GM21515 (cell line): ENCODE measurements at regions not wholly inside any gene's neighbourhood (a gene's known extent, or its start where the extent isn't known, plus 50 kb on each side); places are given as distances from the start of the nearest gene placed in this dataset.
"Not testable (repeated sequence)": the region's sequence is repeated elsewhere in the genome, so short reads cannot be mapped to it uniquely, and the experiment has no call there.

ENCODE experiments used
- ATAC-seq: cut with Tn5 transposase; IDR thresholded peaks from one replicate; pipeline ENCODE4 v1.9.1; 2021; ENCODE audit not compliant: unreplicated experiment

DNA sequence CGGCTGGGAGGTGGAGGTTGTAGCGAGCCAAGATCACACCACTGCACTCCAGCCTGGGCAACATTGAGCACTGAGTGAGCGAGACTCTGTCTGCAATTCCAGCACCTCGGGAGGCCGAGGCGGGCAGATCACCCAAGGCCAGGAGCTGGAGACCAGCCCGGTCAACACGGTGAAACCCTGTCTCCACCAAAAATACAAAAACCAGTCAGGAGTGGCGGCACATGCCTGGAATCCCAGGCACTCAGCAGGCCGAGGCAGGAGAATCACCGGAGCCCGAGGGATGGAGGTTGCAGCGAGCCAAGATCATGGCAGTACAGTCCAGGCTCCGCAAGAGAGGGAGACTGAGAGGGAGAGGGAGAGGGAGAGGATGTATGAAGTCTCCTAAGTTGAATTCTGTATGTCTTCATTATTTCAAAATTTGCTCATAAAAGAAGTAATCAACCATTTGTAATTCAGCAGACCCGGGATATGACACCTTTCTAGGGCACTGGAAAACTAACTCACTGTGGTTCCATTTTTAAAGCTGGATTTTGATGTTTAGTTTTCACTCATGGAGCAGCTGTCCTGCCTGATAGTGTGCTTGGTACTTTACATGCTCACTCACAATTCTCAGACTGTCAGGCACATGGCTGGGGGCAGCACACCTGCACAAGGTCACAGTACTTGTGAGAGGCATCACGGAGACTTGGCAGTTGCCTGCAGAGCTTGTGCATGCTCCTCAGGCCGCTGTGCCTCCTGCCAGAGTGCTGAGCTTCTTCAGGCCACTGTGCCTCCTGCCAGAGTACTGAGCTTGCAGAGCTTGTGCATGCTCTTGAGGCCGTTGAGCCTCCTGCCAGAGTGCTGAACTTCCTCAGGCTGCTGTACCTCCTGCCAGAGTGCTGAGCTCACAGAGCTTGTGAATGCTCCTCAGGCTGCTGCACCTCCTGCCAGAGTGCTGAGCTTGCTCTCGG, 106.2 kb downstream of the ERMARD start:
- no peak for ATAC-seq

DNA sequence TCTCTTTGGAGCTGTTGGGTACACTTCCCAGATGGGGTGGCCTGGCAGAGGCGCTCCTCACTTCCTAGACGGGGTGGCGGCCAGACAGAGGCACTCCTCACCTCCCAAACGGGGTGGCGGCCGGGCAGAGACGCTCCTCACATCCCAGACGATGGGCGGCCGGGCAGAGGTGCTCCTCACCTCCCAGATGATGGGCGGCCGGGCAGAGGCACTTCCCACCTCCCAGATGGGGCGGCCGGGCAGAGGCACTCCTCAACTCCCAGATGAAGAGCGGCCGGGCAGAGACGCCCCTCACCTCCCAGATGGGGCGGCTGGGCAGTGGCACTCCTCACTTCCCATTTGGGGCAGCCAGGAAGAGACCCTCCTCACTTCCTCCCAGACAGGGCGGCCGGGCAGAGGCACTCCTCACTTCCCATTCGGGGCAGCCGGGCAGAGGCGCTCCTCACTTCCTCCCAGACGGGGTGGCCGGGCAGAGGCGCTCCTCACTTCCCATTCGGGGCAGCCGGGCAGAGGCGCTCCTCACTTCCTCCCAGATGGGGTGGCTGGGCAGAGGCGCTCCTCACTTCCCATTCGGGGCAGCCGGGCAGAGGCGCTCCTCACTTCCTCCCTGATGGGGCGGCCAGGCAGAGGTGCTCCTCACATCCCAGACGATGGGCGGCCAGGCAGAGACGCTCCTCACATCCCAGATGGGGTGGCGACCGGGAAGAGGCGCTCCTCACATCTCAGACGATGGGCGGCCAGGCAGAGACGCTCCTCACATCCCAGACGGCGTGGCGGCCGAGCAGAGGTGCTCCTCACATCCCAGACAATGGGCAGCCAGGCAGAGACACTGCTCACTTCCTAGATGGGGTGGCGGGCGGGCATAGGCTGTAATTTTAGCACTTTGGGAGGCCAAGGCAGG, 105.3 kb downstream of the ERMARD start:
- not testable (repeated sequence) for ATAC-seq

DNA sequence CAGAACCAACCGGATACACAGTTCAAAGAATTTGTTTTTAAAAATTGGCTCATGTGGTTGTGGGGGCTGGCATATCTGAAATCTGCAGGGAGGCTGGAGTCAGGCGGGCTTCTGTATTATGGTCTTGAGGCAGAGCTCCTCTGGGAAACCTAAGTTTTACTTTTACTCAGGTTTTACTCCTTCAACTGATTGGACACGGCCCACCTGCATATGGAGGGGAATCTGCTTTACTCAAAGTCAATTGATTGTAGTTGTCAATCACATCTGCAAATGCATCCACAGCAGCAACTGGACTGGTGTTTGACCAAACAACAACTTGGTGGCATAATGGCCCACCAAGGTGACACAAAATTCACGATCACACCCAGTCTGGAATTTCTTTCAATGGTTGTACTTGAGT, 103.4 kb downstream of the ERMARD start:
- no peak for ATAC-seq

DNA sequence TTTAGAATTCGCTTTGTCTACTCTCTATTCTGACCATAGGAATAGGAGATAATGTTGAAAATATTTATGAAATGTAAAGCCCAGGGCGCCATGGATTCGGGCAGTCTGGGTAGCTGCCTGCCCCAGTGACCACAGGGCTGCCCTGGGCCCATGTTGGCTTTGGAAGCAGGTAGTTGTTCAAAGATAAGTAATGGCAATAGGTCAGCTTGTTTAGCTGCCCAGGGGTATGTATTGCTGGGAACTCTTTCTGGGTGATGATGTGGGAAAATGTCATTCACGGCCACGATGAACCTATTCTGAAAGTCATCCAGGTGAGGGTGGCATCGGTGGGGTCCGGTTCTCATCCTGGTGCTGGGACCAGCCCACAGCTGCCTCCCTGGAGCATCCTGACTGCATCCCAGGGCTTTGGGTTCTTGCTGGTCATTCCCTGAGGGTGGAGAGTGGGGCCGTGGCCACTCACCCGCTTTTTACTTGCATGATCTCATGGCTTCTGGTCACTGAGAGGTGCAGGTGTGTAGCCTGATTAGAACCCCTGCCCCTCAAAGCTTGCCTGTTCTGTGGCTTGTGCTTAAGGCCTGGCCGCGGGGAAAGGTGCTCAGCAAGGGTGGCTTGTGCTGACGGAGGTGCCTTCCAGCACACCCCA, 102.8 kb downstream of the ERMARD start:
- ATAC-seq, result no peak

- no peak for ATAC-seq
Measured at GRCh38 chr6:169853196-169854082, 102.0 kb downstream of the ERMARD start.

- ATAC-seq, result no peak
Measured at GRCh38 chr6:169852504-169853195, 101.2 kb downstream of the ERMARD start.

DNA sequence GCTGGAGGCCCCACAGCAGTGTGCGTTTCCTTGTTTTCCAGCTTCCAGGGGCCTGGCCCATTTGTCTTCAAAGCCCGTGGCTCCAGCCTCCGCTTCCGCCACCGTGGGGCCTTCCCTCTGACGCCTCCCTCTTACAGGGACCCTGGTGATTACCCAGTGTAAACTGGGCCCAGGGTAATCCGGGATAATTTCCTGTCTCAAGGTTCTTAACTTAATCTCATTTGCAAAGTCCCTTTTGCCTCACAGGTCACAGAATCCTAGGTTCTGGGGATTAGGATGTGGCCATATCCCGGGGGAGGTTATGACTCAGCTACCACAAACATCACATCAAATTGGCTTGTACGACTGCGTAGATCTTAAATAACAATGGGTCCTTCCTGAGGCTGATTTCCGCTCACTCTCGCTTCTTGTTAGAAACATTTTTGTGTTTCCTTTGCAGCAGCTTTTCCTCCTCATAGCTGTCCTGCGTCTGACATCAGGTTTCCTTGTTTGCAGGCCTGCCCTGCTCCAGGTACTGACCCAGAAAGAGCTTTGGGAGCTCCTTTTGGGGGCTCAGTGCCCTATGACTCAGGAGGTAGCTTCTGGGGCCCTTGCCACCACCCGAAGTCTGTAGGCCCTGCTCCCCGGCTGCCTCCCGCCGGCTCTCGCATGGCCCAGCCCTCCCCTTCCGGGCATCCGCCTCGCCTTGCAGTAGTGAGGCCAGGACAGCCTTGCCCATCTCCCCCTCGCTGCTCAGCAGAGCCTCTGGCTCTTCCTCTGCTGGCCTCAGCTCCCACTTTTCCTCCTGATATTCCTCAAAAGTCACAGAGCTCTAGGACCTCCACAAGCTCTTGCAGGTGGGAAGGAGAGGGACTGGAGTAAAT, 100.5 kb downstream of the ERMARD start:
- ATAC-seq, result no peak

GRCh38 chr6:169850746-169851145, 99.3 kb downstream of the ERMARD start:
- ATAC-seq, result no peak

GRCh38 chr6:169850154-169850553, 98.7 kb downstream of the ERMARD start:
- ATAC-seq, result no peak

DNA sequence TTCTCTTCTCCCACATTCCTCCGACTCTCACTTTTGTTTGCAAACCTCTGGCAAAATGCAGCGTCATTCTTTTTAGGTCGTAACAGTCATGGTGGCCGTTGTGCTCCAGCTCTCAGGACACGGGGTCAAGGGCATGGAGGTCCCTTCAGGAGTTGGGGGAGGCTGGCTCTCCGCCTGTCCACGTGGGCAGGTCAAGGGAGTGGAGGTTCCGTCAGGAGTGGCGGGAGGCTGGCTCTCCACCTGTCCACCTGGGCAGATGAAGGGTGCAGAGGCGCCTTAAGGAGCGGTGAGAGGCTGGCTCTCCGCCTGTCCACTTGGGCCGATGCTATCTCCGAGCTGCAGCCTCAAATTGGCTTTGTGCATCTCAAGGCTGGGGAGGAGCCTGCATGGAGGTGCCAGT, 98.0 kb downstream of the ERMARD start:
- no peak for ATAC-seq

GRCh38 chr6:169848946-169849345, 97.5 kb downstream of the ERMARD start:
- ATAC-seq, result no peak

DNA sequence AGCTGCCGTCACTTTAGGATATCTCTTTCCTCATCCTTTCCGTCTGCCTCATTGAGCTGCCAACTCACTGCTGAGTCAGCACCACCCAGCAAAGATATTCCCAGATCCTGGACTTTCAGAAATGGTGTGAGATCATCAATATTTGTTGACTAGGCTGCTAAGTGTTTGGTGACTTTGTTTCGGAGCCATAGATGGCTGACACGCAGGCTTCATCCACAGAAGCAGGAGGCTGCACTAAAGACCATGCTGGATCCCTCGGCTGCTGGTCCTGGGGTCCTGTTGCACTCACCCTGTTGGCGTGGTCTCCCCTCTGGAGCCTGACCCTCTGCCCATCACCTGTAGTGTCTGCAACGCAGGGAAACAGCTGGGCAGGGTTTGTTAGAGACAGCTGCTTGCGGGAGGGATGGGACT, 96.5 kb downstream of the ERMARD start:
- ATAC-seq, result no peak

GRCh38 chr6:169847141-169847674, 95.8 kb downstream of the ERMARD start:
- ATAC-seq, result no peak

GRCh38 chr6:169846286-169847056, 95.0 kb downstream of the ERMARD start:
- ATAC-seq, result no peak

DNA sequence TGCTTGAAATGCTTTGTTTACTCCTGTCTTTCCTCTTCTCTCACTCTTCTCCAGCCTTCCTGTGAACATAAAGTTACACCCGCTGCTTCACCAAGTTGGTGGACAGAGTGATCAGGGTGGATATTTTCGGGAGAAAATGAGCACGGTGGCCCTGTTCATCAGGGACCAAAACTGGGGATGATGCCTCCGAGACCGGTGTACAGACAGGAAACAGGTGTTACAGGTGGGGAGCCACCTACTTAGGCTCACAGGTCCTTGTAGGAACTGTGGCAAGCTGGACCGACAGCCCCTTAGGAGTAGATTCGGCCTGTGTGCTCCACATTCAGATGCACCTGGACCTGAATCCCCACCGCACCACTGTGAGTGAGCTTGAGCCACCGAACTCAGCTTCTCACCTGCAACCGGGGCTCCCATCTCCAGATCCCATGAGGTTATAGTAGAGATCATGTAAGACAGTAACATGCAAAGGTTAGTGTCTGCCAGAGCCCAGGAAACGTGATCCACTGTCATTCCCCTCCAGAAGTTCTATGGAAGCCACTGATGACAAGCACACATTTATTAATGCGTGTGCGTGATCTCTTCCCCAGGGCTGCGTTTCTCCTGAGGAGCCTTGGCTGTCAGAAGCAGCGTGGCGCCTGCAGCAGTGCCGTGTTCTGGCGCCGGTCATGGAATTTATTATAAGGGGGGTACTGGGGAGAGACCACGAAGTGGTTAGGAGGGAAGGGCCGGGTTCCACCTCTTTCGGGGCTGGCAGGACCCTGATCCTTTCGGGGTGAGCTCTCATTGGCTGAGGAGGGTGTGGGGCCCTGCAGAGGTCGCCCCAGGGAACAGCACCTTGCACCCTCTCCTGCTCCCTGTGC, 94.2 kb downstream of the ERMARD start:
- no peak for ATAC-seq

DNA sequence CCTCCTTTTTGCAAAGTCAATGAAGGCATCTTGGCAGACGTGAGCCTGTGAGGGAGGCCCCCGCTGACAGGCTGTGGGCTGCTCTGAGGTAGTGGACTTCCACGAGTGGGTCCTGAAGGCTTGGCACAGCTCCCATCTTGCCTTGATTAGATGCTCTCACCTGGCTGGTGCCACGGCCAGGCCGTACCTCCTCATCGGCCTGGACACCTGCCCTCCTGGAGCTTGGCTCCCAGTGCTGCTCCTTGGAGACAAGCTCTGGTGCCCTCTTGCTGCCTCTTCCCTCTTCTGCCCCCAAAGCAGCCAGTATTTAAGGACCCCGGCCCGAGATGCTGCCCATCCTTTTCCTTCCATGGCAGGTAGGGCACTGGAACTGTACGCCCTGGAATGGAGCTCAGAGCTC, 93.5 kb downstream of the ERMARD start:
- ATAC-seq, result no peak

DNA sequence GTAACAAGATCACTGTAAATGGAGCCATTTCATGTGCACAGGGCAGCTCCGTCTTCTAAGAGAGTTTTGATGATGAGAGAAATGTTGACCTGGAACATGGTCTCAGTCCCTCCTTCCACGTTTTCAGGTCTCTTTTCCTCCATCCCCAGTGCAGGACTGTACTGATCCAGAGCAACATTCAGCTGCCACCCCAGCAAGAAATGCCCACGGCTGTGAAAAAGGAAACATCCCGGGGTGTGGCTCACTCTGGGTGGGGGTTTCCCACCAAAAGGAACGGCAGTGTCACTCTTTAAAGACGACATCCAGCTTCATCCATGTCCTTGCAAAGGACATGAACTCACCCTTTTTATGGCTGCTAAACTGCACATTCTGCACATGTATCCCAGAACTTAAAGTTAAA, 92.6 kb downstream of the ERMARD start:
- ATAC-seq, result no peak
